AG08396 (cell line): ENCODE measurements at regions not wholly inside any gene's neighbourhood (a gene's known extent, or its start where the extent isn't known, plus 50 kb on each side); places are given as distances from the start of the nearest gene placed in this dataset.
A peak's percentile ranks its signal among the peaks of the same experiment; 100 is the strongest.

ENCODE experiments used
- DNase-seq: peaks from one replicate; pipeline ENCODE4 v3.0.0; 2012; ENCODE audit warnings: low spot score, mixed read lengths

DNA sequence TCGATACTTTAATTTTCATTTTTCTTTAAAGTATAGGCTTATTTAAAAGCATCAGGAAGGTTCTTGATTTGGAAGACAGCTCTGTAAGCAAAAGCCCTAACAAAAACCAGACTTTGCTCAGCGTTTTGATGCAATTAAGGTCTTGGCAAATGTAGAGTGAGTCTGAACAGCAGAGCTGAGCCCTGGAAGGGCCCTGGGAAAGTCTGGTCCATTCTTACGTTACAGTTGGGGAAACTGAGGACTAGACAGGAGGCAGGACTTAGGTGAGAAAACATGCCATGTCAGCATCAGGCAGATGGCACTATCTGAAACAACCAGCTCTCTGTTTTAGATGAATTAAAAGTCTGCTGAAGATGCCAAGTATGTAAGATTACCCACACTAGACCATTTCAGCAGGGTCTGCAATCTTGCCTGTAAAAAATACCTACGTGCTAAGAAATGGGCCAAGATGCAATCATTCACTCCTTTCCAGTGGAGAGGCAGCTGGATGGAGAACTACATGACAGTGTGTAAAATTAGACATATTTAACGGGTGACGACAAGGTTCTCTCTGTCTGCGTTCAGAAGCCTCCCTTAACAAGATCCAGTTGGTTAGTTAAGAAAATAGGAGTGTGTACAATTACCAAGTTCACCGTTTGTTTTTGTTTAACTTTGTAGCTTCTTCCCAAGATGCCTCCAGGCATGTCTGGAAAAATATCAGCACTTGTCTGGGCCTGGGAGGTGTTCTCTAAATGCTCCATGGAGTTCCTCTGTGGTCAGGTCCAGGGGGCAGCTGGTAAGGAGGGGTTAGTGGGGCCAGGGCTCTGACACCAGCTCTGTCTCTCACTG lies 502.3 kb upstream of the ZMIZ1 start:
- DNase-seq, result no peak

- no peak for DNase-seq
Observed at GRCh38 chr10:78567680-78568455, 500.9 kb upstream of the ZMIZ1 start.

DNA sequence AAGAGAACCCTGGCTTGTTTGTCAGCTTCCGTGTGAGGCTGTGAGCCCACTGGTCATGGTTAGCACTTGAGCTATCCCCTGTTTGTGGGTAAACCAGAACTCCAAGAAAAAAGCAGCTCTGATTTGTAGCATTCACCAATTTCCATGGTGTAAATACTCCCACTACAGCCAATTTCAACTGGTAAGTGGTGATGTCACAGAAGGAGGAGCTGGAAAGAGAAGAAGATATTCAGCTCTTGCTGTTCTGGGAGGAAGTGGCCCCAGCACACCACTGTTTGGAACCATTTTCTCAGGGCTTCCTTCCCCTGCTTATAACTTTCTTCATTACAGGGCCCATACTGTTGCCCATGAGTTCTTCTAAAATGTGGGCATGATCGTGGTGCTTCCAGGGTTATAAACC lies 500.1 kb upstream of the ZMIZ1 start:
- DNase-seq, result no peak

DNA sequence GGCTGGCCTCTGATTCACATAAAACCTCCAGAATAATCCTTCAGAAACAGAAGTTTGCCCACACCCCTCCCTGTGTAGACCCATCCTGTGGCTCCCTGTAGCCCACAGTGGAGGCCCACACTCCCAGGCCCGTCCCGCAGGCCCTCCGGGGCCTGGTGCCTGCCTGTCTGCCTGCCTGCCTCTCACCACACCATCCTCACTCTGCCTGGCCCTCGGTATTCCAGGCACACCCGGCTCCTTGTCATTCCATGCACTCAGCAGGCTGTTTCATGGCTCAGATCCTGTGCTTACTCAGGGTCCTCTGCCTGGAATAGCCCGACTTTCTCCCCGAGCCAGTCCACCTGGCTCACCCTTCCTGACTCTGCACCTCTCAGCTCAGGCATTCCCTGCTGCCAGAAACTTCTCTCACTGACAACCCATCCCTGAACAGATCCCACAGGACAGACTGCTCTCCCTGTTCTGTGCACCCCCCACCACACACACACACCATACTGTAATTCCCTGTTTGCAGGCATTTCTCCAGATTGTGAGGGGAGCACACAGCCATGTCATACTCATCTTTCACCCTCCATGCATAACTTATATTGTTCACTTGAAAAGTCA lies 498.0 kb upstream of the ZMIZ1 start:
- DNase-seq, result no peak

GRCh38 chr10:78571286-78571685 lies 497.5 kb upstream of the ZMIZ1 start:
- DNase-seq, result no peak

- DNase-seq, result no peak
Observed at GRCh38 chr10:78571891-78572290, 496.9 kb upstream of the ZMIZ1 start.

- DNase-seq, result no peak
Observed at GRCh38 chr10:78572565-78572964, 496.2 kb upstream of the ZMIZ1 start.

DNA sequence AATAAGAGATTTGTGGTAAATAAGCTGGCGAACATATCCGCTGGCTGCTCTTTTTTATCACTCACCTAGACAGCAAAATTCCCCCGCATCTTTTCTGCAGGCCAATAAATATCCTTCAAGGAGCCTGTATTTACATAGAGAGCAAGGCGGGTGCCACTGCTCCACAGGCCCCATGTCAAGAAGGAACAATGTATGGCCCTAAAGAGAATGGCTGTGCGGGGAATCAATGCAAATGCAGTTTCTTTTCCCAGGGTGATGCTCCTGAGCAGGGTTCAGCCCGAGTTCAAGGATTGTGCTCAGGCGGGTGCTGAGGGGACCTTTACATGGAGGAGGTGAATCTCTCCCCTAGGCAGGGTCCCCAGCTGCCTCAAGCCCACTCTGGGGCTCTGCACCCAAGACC lies 494.2 kb upstream of the ZMIZ1 start:
- no peak for DNase-seq

DNA sequence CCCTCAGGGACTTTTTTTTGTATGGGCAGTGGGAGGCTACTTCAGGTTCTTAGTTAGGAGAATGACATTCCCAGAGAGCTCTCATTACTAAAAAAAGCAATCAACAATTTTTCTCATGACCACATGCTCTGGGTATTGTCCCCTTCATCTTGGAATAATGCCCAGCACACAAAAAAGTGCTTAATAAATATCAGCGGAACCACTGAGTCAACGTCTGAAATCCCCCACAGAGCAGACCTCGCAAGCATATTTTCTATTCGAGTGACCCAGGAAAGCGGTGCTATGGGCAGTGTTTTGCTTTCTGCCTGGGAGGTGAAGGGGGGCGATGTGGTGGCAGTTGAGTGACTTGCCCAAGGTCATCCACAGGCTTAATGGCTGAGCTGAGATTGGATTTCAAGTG lies 493.4 kb upstream of the ZMIZ1 start:
- DNase-seq, result no peak

- no peak for DNase-seq
Observed at GRCh38 chr10:78576276-78576675, 492.5 kb upstream of the ZMIZ1 start.

DNA sequence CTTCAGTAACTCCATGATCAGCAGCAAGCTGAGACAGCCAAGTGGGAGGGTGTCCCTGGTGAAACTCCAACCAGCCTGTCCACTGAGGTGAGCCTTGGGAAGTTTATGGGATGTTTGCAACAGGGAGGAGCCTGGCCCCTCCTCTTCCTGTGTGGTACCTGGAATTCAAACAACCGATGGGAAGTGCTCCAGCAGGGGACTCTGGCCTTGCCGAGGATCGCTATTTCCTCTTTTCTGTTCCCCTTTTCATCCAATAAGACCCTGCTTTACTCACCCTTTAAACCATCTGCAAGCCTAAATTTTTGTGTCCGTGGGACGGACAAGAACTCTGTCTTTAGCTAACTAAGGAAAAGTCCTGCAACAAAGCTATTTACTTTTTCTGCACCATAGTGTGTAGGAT lies 491.1 kb upstream of the ZMIZ1 start:
- DNase-seq, result no peak

DNA sequence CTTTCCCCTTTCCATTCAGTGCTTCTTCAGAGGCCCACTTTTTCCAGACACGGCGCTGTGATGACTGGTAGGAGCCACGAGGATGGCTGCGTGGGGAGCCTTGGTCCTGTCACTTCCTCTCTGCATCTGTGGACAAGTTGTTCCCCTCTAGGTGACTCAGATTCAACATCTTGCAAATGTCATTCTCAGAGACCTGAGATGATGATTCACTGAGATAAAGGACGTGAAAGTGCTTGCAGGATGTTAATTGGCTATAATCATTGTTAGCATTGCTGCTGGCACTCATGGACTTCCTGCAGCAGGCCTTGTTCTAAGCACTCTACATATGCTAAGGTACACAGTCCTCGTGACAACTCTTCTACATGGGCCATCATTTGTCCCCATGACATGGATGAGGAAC lies 489.8 kb upstream of the ZMIZ1 start:
- no peak for DNase-seq

DNA sequence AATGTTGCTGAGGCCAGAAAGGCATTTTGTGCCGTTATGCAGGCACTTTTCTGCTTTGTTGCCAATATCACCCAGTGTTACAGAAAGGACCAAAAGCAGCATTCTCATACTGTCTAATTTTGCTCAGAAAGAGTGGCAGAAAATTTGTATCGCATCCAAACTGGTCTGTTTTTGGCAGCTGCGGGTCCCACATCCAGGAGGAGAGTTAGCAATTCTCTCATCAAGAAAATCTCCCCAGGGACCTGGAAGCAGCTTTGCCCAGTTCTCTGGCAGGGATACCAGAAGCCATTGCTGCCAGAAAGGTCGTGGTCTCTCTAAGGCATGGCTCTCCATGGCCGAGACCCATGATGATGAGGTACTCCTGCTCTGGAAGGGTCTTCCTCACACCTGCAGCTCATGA lies 489.2 kb upstream of the ZMIZ1 start:
- no peak for DNase-seq

- peak; percentile 29 for DNase-seq
Observed at GRCh38 chr10:78579995-78580394, 488.8 kb upstream of the ZMIZ1 start.

DNA sequence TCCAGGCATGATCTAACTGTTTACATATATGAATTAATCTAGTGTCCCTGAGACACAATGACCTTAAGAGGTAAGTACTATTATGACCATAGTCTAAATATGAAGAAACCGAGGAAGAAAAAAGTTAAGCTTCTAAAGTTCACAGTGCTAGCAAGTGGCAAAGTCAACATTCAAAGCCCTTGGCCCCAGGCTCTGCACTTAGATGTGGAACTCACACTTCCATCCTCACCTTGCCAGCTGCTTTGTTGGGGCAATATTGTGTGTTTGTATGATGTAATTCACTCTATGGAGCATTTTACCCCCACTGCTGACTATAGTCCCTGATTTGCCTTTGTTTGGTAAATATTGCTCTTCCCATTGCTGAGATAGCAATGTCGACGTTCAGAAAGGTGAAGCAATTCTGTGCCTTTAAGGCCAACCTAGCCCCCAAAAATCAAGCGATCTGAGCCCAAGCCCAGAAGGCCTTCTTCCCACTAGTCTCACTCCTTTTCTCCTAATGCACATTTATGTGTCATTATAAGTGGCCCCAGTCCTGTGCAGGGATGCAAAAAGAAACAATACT lies 487.6 kb upstream of the ZMIZ1 start:
- DNase-seq, result no peak

- DNase-seq, result no peak
Observed at GRCh38 chr10:78582540-78582939, 486.2 kb upstream of the ZMIZ1 start.

DNA sequence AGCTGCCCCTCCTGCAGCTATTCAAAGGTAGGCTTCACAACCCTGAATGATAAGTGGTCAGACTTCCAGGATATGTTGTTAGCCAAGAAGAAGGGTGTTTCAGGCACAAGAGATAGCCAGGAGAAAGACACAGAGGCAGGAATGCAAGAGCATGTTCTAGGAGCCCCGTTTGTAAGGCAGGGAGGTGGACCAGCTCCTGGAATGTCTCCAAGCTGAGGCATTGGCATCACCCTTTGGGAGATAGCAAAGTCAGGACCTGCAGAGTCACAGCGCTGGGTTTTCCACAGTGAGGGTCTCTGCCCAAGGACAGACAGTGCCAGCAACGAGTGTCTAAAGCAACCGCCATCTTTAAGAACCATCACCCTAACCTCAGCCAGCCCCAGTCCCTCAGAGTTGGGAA lies 484.5 kb upstream of the ZMIZ1 start:
- no peak for DNase-seq

- no peak for DNase-seq
Observed at GRCh38 chr10:78584681-78585080, 484.1 kb upstream of the ZMIZ1 start.

DNA sequence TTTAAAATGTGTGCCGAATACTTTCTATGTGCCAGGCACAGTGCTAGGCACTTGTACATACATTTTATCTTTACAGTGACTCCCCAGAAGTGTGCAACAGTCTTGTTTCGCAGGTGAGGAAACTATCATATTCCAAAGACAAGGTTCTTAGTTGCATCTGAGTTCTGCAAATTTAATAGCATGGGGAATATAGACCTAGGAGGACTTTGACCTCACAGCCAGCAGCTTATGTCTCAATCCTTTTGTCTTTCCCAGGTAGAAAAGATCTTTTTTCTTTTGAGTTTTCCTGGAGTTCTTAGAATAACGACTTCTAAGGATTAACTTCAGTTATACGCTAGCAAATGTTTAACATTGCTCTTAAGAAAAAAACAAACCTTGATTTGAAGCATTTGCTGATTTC lies 482.8 kb upstream of the ZMIZ1 start:
- DNase-seq, result no peak

GRCh38 chr10:78588194-78588811 lies 480.5 kb upstream of the ZMIZ1 start:
- peak; percentile 79 for DNase-seq

- DNase-seq, result no peak
Observed at GRCh38 chr10:78589687-78590086, 479.1 kb upstream of the ZMIZ1 start.

- DNase-seq, result no peak
Observed at GRCh38 chr10:78591066-78591465, 477.7 kb upstream of the ZMIZ1 start.
